C4-2B (cell line): ENCODE measurements at regions not wholly inside any gene's neighbourhood (a gene's known extent, or its start where the extent isn't known, plus 50 kb on each side); places are given as distances from the start of the nearest gene placed in this dataset.

Experiments used
- CTCF ChIP-seq: fragments of 450-650 bp; conservative IDR thresholded peaks from 2 replicates; pipeline ENCODE4 v1.5.1; 2017; ENCODE audit warnings: mild to moderate bottlenecking
- ZFX ChIP-seq: fragments of 450-650 bp; IDR thresholded peaks from 2 replicates; pipeline ENCODE4 v1.6.1; 2017

DNA sequence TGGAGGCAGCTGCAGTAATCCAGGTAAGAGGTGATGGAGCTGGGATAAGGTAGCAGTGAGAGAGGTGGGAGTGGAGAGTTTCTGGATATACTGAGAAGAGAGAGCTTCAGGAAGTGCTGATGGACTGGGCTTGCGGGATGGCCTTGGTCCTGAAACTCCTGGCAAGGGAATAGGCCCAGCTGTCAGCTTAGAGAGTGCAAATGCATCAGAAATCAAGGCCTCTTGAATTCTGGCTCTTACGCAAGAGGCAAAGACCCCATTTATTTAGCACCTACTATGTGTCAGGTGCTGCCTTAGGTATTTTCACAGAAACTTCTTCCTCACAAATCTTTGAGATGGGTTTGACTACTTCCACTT lies 227.2 kb upstream of the MAP3K1 start:
- TF ChIP-seq CTCF (no peak), ZFX (no peak)
